Ishikawa (cell line): ENCODE measurements at regions not wholly inside any gene's neighbourhood (a gene's known extent, or its start where the extent isn't known, plus 50 kb on each side); places are given as distances from the start of the nearest gene placed in this dataset.
A peak's percentile ranks its signal among the peaks of the same experiment; 100 is the strongest.

Experiments used
- CEBPB ChIP-seq: IDR thresholded peaks from 2 replicates; pipeline ENCODE4 v1.6.1; 2012
- CREB1 ChIP-seq: IDR thresholded peaks from 2 replicates; pipeline ENCODE4 v1.6.1; 2012; ENCODE audit warnings: low read depth
- EGR1 ChIP-seq: IDR thresholded peaks from 2 replicates; pipeline ENCODE4 v1.6.1; 2012
- EP300 ChIP-seq: IDR thresholded peaks from 2 replicates; pipeline ENCODE4 v1.6.1; 2012; ENCODE audit warnings: borderline replicate concordance
- FOXM1 ChIP-seq: IDR thresholded peaks from 2 replicates; pipeline ENCODE4 v1.6.1; 2012; ENCODE audit warnings: low read depth, borderline replicate concordance
- NFIC ChIP-seq: IDR thresholded peaks from 2 replicates; pipeline ENCODE4 v1.6.1; 2012
- RAD21 ChIP-seq: IDR thresholded peaks from 2 replicates; pipeline ENCODE4 v1.6.1; 2012; ENCODE audit warnings: low read depth
- TAF1 ChIP-seq: IDR thresholded peaks from 2 replicates; pipeline ENCODE4 v1.6.1; 2012; ENCODE audit warnings: low read depth, mild to moderate bottlenecking
- TCF12 ChIP-seq: IDR thresholded peaks from 2 replicates; pipeline ENCODE4 v1.6.1; 2012; ENCODE audit warnings: low read depth
- TEAD4 ChIP-seq: IDR thresholded peaks from 2 replicates; pipeline ENCODE4 v1.6.1; 2012
- YY1 ChIP-seq: IDR thresholded peaks from 2 replicates; pipeline ENCODE4 v1.6.1; 2012; ENCODE audit warnings: low read depth
- ZBTB7A ChIP-seq: IDR thresholded peaks from 2 replicates; pipeline ENCODE4 v1.6.1; 2012; ENCODE audit warnings: low read depth
- TF ChIP-seq, protein P1 (sequence below): IDR thresholded peaks from 2 replicates; pipeline ENCODE4 v1.6.1; 2012; ENCODE audit warnings: low read depth, mild to moderate bottlenecking
- TF ChIP-seq, protein P2 (sequence below): IDR thresholded peaks from 2 replicates; pipeline ENCODE4 v1.6.1; 2012
- TF ChIP-seq, protein P3 (sequence below): IDR thresholded peaks from 2 replicates; pipeline ENCODE4 v1.6.1; 2012

DNA sequence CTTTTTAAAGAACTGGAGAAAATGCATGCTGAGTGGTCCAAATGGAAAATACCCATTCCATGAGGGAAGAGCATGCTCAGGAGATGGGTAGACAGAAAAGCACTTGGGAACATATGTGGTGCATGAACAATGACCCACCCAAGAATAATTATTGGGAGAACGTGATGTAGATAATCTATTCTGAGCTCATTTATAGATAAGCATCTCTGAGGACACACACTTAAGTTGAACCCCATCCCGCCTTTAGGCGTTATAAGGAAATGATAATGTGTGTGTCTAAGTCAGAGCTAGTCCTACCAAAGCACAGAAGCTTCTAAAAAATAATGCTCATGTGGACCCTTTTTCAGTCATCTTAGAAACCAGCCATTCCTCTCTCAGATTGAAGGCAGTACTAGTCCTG, 189.9 kb downstream of the KTN1 start:
- TF ChIP-seq, protein P1, sequence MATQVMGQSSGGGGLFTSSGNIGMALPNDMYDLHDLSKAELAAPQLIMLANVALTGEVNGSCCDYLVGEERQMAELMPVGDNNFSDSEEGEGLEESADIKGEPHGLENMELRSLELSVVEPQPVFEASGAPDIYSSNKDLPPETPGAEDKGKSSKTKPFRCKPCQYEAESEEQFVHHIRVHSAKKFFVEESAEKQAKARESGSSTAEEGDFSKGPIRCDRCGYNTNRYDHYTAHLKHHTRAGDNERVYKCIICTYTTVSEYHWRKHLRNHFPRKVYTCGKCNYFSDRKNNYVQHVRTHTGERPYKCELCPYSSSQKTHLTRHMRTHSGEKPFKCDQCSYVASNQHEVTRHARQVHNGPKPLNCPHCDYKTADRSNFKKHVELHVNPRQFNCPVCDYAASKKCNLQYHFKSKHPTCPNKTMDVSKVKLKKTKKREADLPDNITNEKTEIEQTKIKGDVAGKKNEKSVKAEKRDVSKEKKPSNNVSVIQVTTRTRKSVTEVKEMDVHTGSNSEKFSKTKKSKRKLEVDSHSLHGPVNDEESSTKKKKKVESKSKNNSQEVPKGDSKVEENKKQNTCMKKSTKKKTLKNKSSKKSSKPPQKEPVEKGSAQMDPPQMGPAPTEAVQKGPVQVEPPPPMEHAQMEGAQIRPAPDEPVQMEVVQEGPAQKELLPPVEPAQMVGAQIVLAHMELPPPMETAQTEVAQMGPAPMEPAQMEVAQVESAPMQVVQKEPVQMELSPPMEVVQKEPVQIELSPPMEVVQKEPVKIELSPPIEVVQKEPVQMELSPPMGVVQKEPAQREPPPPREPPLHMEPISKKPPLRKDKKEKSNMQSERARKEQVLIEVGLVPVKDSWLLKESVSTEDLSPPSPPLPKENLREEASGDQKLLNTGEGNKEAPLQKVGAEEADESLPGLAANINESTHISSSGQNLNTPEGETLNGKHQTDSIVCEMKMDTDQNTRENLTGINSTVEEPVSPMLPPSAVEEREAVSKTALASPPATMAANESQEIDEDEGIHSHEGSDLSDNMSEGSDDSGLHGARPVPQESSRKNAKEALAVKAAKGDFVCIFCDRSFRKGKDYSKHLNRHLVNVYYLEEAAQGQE: no peak
- TF ChIP-seq EGR1: no peak
- TF ChIP-seq FOXM1: no peak
- no peak for TF ChIP-seq ZBTB7A
- no peak for TF ChIP-seq CEBPB
- TF ChIP-seq TEAD4: no peak
- TF ChIP-seq TCF12: no peak
- TF ChIP-seq TAF1: no peak
- no peak for TF ChIP-seq CREB1
- TF ChIP-seq RAD21: no peak
- no peak for TF ChIP-seq EP300

DNA sequence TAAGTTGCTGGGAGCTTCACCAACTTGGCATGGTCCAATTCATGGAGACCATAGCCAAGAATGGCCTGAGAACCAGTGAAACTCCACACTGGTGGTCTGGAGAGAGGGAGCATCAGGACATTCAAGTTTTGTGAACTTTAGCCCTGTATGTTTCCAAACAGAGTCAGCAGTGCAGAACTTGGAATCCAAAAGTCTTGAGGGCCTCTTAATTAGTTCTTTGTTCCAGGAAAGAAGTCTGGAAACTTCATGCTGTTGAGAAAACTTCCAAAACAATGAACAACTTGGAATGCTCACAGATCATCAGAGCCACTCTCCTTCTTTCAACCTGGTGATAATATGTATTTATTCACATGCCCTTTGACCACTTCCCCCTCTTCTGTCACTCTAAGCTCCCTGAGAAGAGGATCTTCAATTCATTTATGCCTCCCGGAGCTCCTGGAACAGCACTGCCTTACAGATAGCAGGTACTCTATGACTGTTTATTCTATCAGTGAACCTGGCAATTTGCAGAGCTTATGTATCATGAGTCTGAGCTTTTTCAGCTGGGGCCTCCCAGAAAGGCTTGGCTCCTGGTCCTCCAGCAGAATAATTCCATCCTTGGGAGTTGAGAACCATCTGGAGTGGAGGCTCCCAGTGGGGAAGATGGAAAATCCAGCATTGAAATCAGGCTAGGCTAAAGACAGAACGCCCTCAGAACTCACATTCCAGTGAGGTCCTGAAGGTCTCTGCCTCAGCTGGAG, 191.4 kb downstream of the KTN1 start:
- TF ChIP-seq EGR1 (no peak), TAF1 (no peak), ZBTB7A (no peak), TCF12 (0 out of 2 replicates have a peak, but pooled peaks have one; percentile 18), CREB1 (no peak), NFIC (peak; percentile 19; the same call in 1 of the 2 replicates), EP300 (peak; percentile 46; the same call in 1 of the 2 replicates), FOXM1 (no peak), RAD21 (no peak), YY1 (no peak), CEBPB (no peak), TEAD4 (0 out of 2 replicates have a peak, but pooled peaks have one; percentile 37)
- TF ChIP-seq, protein P2, sequence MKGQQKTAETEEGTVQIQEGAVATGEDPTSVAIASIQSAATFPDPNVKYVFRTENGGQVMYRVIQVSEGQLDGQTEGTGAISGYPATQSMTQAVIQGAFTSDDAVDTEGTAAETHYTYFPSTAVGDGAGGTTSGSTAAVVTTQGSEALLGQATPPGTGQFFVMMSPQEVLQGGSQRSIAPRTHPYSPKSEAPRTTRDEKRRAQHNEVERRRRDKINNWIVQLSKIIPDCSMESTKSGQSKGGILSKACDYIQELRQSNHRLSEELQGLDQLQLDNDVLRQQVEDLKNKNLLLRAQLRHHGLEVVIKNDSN: no peak
- TF ChIP-seq, protein P3, sequence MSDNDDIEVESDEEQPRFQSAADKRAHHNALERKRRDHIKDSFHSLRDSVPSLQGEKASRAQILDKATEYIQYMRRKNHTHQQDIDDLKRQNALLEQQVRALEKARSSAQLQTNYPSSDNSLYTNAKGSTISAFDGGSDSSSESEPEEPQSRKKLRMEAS: no peak
- TF ChIP-seq, protein P1: no peak

DNA sequence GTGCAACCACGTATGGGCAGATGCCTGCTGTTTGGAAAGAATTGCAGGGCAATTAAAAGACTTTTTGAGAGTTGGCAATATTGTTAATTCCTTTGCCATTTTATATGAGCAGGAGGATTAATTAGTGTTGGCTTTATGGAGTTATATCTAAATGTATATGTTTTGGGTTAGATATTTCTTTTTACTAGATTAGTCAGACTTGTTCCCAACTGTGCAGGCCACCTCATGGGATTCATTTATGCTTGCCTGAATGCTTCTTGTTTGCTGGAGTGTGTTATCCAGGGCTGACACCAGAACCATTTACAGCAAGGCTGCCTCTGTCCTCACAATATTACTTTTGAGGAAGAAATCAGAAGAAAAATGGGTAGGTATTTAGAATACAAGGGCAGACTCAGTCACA, 192.5 kb downstream of the KTN1 start:
- TF ChIP-seq, protein P2: no peak
- TF ChIP-seq TCF12 (no peak), CREB1 (no peak), NFIC (no peak), RAD21 (no peak), CEBPB (no peak), FOXM1 (no peak), TEAD4 (no peak), ZBTB7A (no peak), EGR1 (no peak), TAF1 (no peak), YY1 (no peak), EP300 (no peak)
- TF ChIP-seq, protein P1: no peak
- TF ChIP-seq, protein P3: no peak

DNA sequence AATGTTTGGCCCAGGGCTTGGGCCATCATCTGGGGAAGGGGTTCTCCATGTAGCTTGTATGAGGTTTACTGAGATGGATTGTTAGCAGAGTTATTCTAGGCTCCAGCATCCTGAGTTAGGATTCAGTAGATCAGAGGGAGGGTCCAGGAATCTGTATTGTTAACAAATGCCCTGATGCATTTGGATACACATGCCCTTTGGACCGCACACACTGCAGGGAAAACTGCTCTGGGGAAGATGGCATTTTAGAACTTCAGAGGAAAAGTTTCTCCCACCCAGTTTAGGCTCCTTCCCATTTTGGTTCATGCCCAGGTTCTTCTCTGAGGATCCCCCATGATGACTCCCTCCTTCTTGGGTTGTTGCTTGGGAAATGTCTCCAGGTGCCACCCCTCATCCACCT, 193.3 kb downstream of the KTN1 start:
- no peak for TF ChIP-seq YY1
- no peak for TF ChIP-seq TAF1
- TF ChIP-seq, protein P3: no peak
- TF ChIP-seq, protein P2: no peak
- TF ChIP-seq ZBTB7A: no peak
- TF ChIP-seq, protein P1: no peak
- no peak for TF ChIP-seq FOXM1
- no peak for TF ChIP-seq EGR1
- no peak for TF ChIP-seq RAD21
- no peak for TF ChIP-seq CREB1
- no peak for TF ChIP-seq TEAD4
- no peak for TF ChIP-seq CEBPB
- no peak for TF ChIP-seq TCF12
- TF ChIP-seq NFIC: no peak
- no peak for TF ChIP-seq EP300
